ENCODE measurements at regions not wholly inside any gene's neighbourhood (a gene's known extent, or its start where the extent isn't known, plus 50 kb on each side); places are given as distances from the start of the nearest gene placed in this dataset.

DNA sequence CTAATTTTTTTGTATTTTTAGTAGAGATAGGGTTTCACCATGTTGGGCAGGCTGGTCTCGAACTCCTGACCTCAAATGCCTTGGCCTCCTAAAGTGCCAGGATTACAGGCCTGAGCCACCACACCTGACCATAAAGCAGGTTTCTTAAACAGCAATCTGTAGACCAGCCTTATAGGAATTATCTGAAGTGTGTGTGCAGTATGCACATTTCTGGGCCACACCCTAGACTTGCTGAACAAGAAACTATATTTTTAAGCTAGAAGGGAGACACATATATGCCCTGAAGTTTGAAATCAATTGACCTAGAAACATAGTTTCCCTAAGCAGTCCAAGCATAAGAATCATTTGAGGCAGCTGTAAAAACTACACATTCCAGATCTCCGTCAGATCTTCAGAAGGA, 805.7 kb downstream of the TUSC7 start:
- H3K4me3 ChIP-seq, result no peak overlapping the region
- ATAC-seq, result no peak
- peaks cover 3% of the 10 kb centered on the region for H3K27me3 ChIP-seq
- no peak for TF ChIP-seq POLR2AphosphoS5 (IDR thresholded peaks at IDR 0.05)
- no peak for TF ChIP-seq EP300 (IDR thresholded peaks at IDR 0.05)
- no peak for TF ChIP-seq POLR2A (IDR thresholded peaks at IDR 0.05)
- no peak for TF ChIP-seq CTCF (IDR thresholded peaks at IDR 0.05)
- H3K9me3 ChIP-seq, result no peaks in the 10 kb centered on the region
- H3K4me1 ChIP-seq, result no peaks in the 10 kb centered on the region
- no peak overlapping the region for H3K27ac ChIP-seq
- 88% methylated on average over 2 of the region's 2 CpGs; no CpG with 5 or more reads in 1 of the 2 donors for WGBS, 2 donors (ENCODE audit: low coverage in 1 of 2)
- no peaks in the 10 kb centered on the region for H3K36me3 ChIP-seq

- H3K27me3 ChIP-seq, result peaks cover 4% of the 10 kb centered on the region
- H3K27ac ChIP-seq, result no peak overlapping the region
- no peak overlapping the region for H3K4me3 ChIP-seq
- no peaks in the 10 kb centered on the region for H3K4me1 ChIP-seq
- H3K36me3 ChIP-seq, result no peaks in the 10 kb centered on the region
- ATAC-seq, result no peak
- H3K9me3 ChIP-seq, result no peaks in the 10 kb centered on the region
- WGBS, 2 donors (ENCODE audit: low coverage in 1 of 2), result 74 to 82% methylated on average over 4 of the region's 4 CpGs
- TF ChIP-seq POLR2A (IDR thresholded peaks at IDR 0.05) (no peak), EP300 (IDR thresholded peaks at IDR 0.05) (no peak), CTCF (IDR thresholded peaks at IDR 0.05) (no peak), POLR2AphosphoS5 (IDR thresholded peaks at IDR 0.05) (no peak)
Measured at GRCh38 chr3:117518364-117518763, 808.8 kb downstream of the TUSC7 start.

- no peak overlapping the region for H3K27ac ChIP-seq
- H3K4me1 ChIP-seq, result no peaks in the 10 kb centered on the region
- no peak for ATAC-seq
- TF ChIP-seq CTCF (IDR thresholded peaks at IDR 0.05), result no peak
- no peak for TF ChIP-seq POLR2A (IDR thresholded peaks at IDR 0.05)
- no peak for TF ChIP-seq POLR2AphosphoS5 (IDR thresholded peaks at IDR 0.05)
- no peak for TF ChIP-seq EP300 (IDR thresholded peaks at IDR 0.05)
- no peaks in the 10 kb centered on the region for H3K9me3 ChIP-seq
- WGBS, 2 donors (ENCODE audit: low coverage in 1 of 2), result 83% methylated on average over 1 of the region's 1 CpG; no CpG with 5 or more reads in 1 of the 2 donors
- H3K36me3 ChIP-seq, result no peaks in the 10 kb centered on the region
- H3K4me3 ChIP-seq, result no peak overlapping the region
- H3K27me3 ChIP-seq, result peaks cover 4% of the 10 kb centered on the region
Measured at GRCh38 chr3:117519776-117520175, 810.2 kb downstream of the TUSC7 start.

- no peak for ATAC-seq
- no peak overlapping the region for H3K27ac ChIP-seq
- H3K9me3 ChIP-seq, result no peaks in the 10 kb centered on the region
- 94 to 96% methylated on average over 2 to 4 of the region's 4 CpGs for WGBS, 2 donors (ENCODE audit: low coverage in 1 of 2)
- no peaks in the 10 kb centered on the region for H3K36me3 ChIP-seq
- H3K4me1 ChIP-seq, result no peaks in the 10 kb centered on the region
- TF ChIP-seq POLR2A (IDR thresholded peaks at IDR 0.05) (no peak), EP300 (IDR thresholded peaks at IDR 0.05) (no peak), POLR2AphosphoS5 (IDR thresholded peaks at IDR 0.05) (no peak), CTCF (IDR thresholded peaks at IDR 0.05) (no peak)
- H3K4me3 ChIP-seq, result no peak overlapping the region
- peaks cover 4% of the 10 kb centered on the region for H3K27me3 ChIP-seq
Measured at GRCh38 chr3:117520582-117520981, 811.0 kb downstream of the TUSC7 start.

GRCh38 chr3:117523418-117523817, 813.8 kb downstream of the TUSC7 start:
- WGBS, 2 donors (ENCODE audit: low coverage in 1 of 2), result 67 to 79% methylated on average over 1 to 5 of the region's 5 CpGs
- H3K27ac ChIP-seq, result no peak overlapping the region
- no peak overlapping the region for H3K4me3 ChIP-seq
- H3K27me3 ChIP-seq, result peaks cover 4% of the 10 kb centered on the region
- no peaks in the 10 kb centered on the region for H3K4me1 ChIP-seq
- TF ChIP-seq POLR2AphosphoS5 (IDR thresholded peaks at IDR 0.05) (no peak), POLR2A (IDR thresholded peaks at IDR 0.05) (no peak), EP300 (IDR thresholded peaks at IDR 0.05) (no peak), CTCF (IDR thresholded peaks at IDR 0.05) (no peak)
- ATAC-seq, result no peak
- no peaks in the 10 kb centered on the region for H3K36me3 ChIP-seq
- no peaks in the 10 kb centered on the region for H3K9me3 ChIP-seq
